ENCODE measurements at regions not wholly inside any gene's neighbourhood (a gene's known extent, or its start where the extent isn't known, plus 50 kb on each side); places are given as distances from the start of the nearest gene placed in this dataset.

DNA sequence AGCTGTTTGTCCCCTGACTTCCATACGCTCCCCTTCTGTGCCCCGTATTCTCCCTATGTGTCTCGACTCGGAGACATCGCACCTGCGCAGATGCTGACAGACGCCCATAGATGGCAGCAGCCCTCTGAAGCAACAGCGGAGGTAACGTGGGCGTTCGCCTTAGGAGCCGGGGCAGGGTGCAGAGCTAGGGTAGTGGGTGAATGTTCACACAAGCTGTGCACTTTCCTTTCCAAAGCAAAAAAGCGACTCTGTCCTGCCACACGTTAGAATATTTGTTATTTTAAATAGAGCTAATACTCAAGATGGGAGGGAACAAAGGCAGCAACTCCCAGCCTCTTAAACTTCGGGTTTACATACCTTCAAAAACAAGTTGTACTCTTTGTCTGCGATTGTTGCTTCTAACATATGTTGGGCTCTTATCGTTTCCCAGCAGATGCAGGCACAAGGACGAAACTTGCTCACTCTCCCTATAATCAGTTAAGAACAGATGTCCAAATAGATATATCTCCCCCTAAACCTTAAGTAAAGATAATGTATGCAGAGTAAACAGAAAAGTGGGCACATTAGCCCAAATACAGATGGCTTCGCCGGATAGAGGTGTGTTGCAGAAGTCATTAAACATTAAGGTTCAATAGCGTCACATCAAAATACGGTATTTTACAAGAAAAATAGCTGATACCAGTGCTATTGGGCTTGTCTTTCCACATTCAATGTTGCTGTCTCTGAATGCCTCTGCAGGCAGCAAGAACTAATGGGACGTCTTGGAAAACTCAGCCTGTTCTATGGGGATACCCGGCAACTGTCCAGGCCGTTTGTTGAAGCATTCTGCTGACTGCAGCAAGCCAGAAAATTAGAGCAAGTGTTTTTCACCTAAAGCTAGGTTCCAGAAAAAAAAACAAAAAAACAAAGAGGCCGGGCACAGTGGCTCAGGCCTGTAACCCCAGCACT lies 340.3 kb upstream of the PRKCQ start:
- no peaks in the 10 kb centered on the region for H3K9me3 ChIP-seq (ENCODE audit: control insufficient read depth in 2 of 2, low read length in 2 of 2)
- H3K36me3 ChIP-seq (ENCODE audit: control insufficient read depth in 2 of 2, insufficient read depth in 2 of 2, low read length in 2 of 2) = no peaks in the 10 kb centered on the region
- H3K27ac ChIP-seq (ENCODE audit: low read depth in 2 of 2, low read length in 2 of 2) = no peak overlapping the region
- H3K27me3 ChIP-seq (ENCODE audit: control insufficient read depth in 2 of 2, insufficient read depth in 2 of 2, low read length in 2 of 2) = no peaks in the 10 kb centered on the region
- no peak overlapping the region for H3K9ac ChIP-seq (ENCODE audit: low read depth in 1 of 2, low read length in 2 of 2)
- H3K4me1 ChIP-seq (ENCODE audit: control insufficient read depth in 2 of 2, insufficient read depth in 2 of 2, low read length in 2 of 2) = peaks cover 0 to 2% of the 10 kb centered on the region in 2 donors
- no peak overlapping the region for H3K4me3 ChIP-seq (ENCODE audit: low read length in 2 of 2)

DNA sequence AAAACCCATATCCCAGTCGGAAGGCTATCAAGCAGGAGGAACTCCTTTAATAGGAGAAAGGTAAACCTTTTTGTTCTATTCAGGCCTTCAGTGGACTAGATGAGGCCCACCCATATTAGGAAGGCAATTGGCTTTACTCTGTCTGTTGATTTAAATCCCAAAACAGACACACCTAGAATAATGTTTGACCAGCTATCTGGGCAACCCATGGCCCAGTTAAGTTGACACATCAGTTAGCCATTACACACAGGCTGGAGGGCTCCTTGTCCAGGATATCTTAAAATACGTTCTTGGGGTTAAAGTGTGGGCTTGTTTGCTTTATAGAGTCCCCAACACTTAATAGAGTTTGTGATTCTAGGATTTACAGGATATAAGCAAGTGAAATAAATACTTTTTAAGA lies 339.0 kb upstream of the PRKCQ start:
- H3K4me1 ChIP-seq (ENCODE audit: control insufficient read depth in 2 of 2, insufficient read depth in 2 of 2, low read length in 2 of 2) = peaks cover 0 to 2% of the 10 kb centered on the region in 2 donors
- no peaks in the 10 kb centered on the region for H3K9me3 ChIP-seq (ENCODE audit: control insufficient read depth in 2 of 2, low read length in 2 of 2)
- no peak overlapping the region for H3K4me3 ChIP-seq (ENCODE audit: low read length in 2 of 2)
- H3K27ac ChIP-seq (ENCODE audit: low read depth in 2 of 2, low read length in 2 of 2) = no peak overlapping the region
- no peak overlapping the region for H3K9ac ChIP-seq (ENCODE audit: low read depth in 1 of 2, low read length in 2 of 2)
- H3K36me3 ChIP-seq (ENCODE audit: control insufficient read depth in 2 of 2, insufficient read depth in 2 of 2, low read length in 2 of 2) = no peaks in the 10 kb centered on the region
- no peaks in the 10 kb centered on the region for H3K27me3 ChIP-seq (ENCODE audit: control insufficient read depth in 2 of 2, insufficient read depth in 2 of 2, low read length in 2 of 2)

DNA sequence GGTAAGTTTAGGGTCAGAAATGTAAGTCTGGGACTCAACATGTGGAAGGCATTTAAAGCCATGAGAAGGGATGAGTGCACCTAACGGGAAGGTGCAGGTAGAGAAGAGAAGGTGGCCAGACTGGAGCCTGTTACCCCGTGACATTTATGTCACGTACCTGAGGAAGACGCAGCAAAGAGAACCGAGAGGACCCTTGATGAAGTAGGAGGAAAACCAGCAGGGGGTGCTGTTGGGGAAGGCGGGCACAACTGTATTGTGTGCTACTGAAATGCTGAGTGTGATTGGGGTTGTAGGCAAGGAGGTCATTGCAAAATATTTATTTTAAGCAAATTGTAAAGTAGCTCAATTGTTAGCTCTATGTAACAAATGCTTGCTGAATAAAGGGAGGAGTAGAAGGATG lies 338.2 kb upstream of the PRKCQ start:
- Histone ChIP-seq H3K9ac (ENCODE audit: low read depth in 1 of 2, low read length in 2 of 2) (no peak overlapping the region), H3K4me1 (ENCODE audit: control insufficient read depth in 2 of 2, insufficient read depth in 2 of 2, low read length in 2 of 2) (peaks cover 0 to 2% of the 10 kb centered on the region in 2 donors), H3K27me3 (ENCODE audit: control insufficient read depth in 2 of 2, insufficient read depth in 2 of 2, low read length in 2 of 2) (no peaks in the 10 kb centered on the region)

DNA sequence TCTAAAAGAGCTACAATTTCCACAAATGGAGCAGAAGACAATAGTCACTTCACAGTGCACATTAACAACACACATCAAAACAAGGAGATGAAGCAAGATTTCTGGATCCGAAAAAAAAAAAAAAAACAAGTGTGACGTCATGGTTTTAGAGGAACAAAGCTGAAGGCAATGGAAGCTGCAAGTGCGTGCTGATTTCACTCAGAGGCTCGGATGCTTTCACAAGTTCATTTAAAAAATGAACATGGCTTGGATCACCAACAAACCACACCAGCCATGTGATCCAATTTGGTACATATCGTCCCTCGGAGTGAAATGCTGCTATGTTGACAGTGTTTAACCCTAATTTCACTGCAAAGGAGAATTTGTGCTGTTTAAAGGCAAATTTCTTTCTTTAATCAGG lies 337.0 kb upstream of the PRKCQ start:
- H3K9ac ChIP-seq (ENCODE audit: low read depth in 1 of 2, low read length in 2 of 2) = no peak overlapping the region
- H3K4me3 ChIP-seq (ENCODE audit: low read length in 2 of 2) = no peak overlapping the region

More for the DNA sequence above, 338.2 kb upstream of the PRKCQ start:
- no peaks in the 10 kb centered on the region for H3K9me3 ChIP-seq (ENCODE audit: control insufficient read depth in 2 of 2, low read length in 2 of 2)
- no peaks in the 10 kb centered on the region for H3K36me3 ChIP-seq (ENCODE audit: control insufficient read depth in 2 of 2, insufficient read depth in 2 of 2, low read length in 2 of 2)
- H3K4me3 ChIP-seq (ENCODE audit: low read length in 2 of 2) = no peak overlapping the region
- no peak overlapping the region for H3K27ac ChIP-seq (ENCODE audit: low read depth in 2 of 2, low read length in 2 of 2)

DNA sequence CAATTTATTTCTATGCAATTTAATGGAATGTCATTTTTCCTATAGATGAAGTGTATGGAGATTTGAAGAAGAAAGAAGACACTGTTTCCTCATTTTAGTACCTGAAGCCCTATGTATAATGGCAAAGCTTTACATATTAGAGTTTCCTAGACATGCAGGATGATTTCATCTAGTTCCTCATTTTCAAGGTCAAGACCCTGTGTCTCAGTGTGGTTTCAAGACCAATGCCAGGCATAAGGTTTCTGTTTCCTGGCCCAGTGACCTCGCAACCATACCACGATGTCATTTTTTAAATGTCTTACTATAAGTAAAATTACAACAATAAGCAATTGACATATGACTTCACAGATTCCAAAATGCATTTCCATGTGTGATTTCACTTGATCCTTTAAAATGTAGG lies 336.5 kb upstream of the PRKCQ start:
- Histone ChIP-seq H3K27me3 (ENCODE audit: control insufficient read depth in 2 of 2, insufficient read depth in 2 of 2, low read length in 2 of 2) (no peaks in the 10 kb centered on the region), H3K36me3 (ENCODE audit: control insufficient read depth in 2 of 2, insufficient read depth in 2 of 2, low read length in 2 of 2) (no peaks in the 10 kb centered on the region), H3K27ac (ENCODE audit: low read depth in 2 of 2, low read length in 2 of 2) (no peak overlapping the region), H3K9ac (ENCODE audit: low read depth in 1 of 2, low read length in 2 of 2) (no peak overlapping the region), H3K9me3 (ENCODE audit: control insufficient read depth in 2 of 2, low read length in 2 of 2) (no peaks in the 10 kb centered on the region), H3K4me1 (ENCODE audit: control insufficient read depth in 2 of 2, insufficient read depth in 2 of 2, low read length in 2 of 2) (peaks cover 0 to 2% of the 10 kb centered on the region in 2 donors), H3K4me3 (ENCODE audit: low read length in 2 of 2) (no peak overlapping the region)

More for the DNA sequence above, 337.0 kb upstream of the PRKCQ start:
- H3K27me3 ChIP-seq (ENCODE audit: control insufficient read depth in 2 of 2, insufficient read depth in 2 of 2, low read length in 2 of 2) = no peaks in the 10 kb centered on the region
- no peak overlapping the region for H3K27ac ChIP-seq (ENCODE audit: low read depth in 2 of 2, low read length in 2 of 2)
- H3K36me3 ChIP-seq (ENCODE audit: control insufficient read depth in 2 of 2, insufficient read depth in 2 of 2, low read length in 2 of 2) = no peaks in the 10 kb centered on the region
- no peaks in the 10 kb centered on the region for H3K9me3 ChIP-seq (ENCODE audit: control insufficient read depth in 2 of 2, low read length in 2 of 2)
- H3K4me1 ChIP-seq (ENCODE audit: control insufficient read depth in 2 of 2, insufficient read depth in 2 of 2, low read length in 2 of 2) = peaks cover 0 to 2% of the 10 kb centered on the region in 2 donors

DNA sequence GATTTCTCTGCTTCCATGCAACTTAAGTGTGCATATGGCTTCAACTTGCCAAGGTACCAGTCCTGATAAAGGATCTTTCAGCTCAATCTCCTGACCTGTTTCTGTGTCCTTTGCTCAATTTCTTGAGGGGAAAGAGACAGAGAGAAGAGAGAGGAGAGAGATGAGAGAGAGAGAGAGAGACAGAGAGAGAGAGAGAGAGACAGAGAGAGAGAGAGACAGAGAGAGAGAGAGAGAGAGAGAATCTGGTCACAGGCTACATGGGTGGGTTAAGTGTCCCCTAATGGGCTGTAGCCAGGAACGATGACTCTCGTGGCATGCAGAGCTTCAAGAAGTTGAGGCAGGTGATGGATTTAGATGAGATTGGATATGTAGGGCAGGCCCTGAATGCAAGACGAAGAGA lies 335.2 kb upstream of the PRKCQ start:
- Histone ChIP-seq H3K4me3 (ENCODE audit: low read length in 2 of 2) (no peak overlapping the region), H3K9me3 (ENCODE audit: control insufficient read depth in 2 of 2, low read length in 2 of 2) (no peaks in the 10 kb centered on the region), H3K9ac (ENCODE audit: low read depth in 1 of 2, low read length in 2 of 2) (no peak overlapping the region), H3K4me1 (ENCODE audit: control insufficient read depth in 2 of 2, insufficient read depth in 2 of 2, low read length in 2 of 2) (peaks cover 0 to 2% of the 10 kb centered on the region in 2 donors), H3K27ac (ENCODE audit: low read depth in 2 of 2, low read length in 2 of 2) (no peak overlapping the region), H3K36me3 (ENCODE audit: control insufficient read depth in 2 of 2, insufficient read depth in 2 of 2, low read length in 2 of 2) (no peaks in the 10 kb centered on the region), H3K27me3 (ENCODE audit: control insufficient read depth in 2 of 2, insufficient read depth in 2 of 2, low read length in 2 of 2) (no peaks in the 10 kb centered on the region)

DNA sequence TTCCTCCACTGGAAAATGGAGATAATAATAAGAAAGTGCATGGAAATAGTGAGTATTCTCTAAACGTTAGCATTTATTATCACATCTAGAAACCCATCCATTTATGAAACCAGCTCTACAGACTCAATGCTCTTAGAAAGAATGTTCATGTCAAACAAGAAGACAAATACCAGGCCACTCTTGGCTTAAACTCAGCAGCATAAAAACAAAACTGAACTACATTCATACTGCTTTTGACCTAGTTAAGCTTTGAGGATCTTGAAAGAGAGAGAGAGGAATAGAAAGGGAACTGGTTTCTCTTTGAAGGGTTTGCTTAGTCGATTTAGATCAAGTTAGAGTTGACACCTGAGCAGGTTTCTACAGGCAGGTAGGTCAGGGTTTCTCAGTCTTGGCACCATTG lies 332.9 kb upstream of the PRKCQ start:
- H3K9ac ChIP-seq (ENCODE audit: low read depth in 1 of 2, low read length in 2 of 2) = no peak overlapping the region
- H3K36me3 ChIP-seq (ENCODE audit: control insufficient read depth in 2 of 2, insufficient read depth in 2 of 2, low read length in 2 of 2) = no peaks in the 10 kb centered on the region
- H3K27me3 ChIP-seq (ENCODE audit: control insufficient read depth in 2 of 2, insufficient read depth in 2 of 2, low read length in 2 of 2) = no peaks in the 10 kb centered on the region
- no peak overlapping the region for H3K27ac ChIP-seq (ENCODE audit: low read depth in 2 of 2, low read length in 2 of 2)
- H3K4me1 ChIP-seq (ENCODE audit: control insufficient read depth in 2 of 2, insufficient read depth in 2 of 2, low read length in 2 of 2) = no peaks in the 10 kb centered on the region
- no peaks in the 10 kb centered on the region for H3K9me3 ChIP-seq (ENCODE audit: control insufficient read depth in 2 of 2, low read length in 2 of 2)
- H3K4me3 ChIP-seq (ENCODE audit: low read length in 2 of 2) = no peak overlapping the region

DNA sequence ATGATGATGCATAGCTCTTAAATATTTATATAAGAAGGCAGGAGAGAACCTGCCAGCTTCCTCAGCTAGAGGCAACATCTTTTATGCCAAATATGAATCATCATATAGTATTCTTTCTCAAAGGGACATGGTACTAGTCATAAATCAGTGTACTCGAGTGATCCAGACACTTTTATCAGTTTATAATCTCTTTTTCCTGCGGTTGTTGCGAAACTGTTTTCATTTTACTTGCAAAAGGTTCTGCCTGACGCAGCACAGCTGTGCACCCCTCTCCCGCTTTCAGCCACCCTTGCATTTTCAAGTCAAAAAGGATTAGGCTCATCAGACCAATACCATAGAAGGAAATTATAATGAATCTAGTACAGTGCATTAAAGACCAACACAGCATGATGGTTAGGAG lies 332.3 kb upstream of the PRKCQ start:
- Histone ChIP-seq H3K36me3 (ENCODE audit: control insufficient read depth in 2 of 2, insufficient read depth in 2 of 2, low read length in 2 of 2) (no peaks in the 10 kb centered on the region), H3K27me3 (ENCODE audit: control insufficient read depth in 2 of 2, insufficient read depth in 2 of 2, low read length in 2 of 2) (no peaks in the 10 kb centered on the region), H3K9me3 (ENCODE audit: control insufficient read depth in 2 of 2, low read length in 2 of 2) (no peaks in the 10 kb centered on the region), H3K9ac (ENCODE audit: low read depth in 1 of 2, low read length in 2 of 2) (no peak overlapping the region), H3K27ac (ENCODE audit: low read depth in 2 of 2, low read length in 2 of 2) (no peak overlapping the region), H3K4me3 (ENCODE audit: low read length in 2 of 2) (no peak overlapping the region), H3K4me1 (ENCODE audit: control insufficient read depth in 2 of 2, insufficient read depth in 2 of 2, low read length in 2 of 2) (no peaks in the 10 kb centered on the region)

DNA sequence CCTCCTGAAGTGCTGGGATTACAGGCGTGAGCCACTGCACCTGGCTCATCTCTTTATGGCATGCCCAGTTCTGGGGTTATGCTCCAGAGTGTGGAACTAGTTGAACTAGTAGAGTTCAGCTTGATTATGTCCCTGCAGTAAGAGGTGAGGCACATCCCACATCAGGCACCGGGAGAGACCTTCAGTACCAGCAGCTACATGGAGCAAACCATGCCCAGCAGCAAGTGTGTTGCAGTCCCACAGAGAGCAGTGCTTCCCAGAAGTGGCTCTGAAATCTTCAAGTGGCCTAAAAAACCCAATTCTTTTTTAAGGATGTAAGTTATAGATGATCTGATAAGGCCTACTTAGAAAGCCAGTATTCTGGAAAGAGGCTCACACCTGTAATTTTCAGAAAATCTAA lies 331.9 kb upstream of the PRKCQ start:
- Histone ChIP-seq H3K4me1 (ENCODE audit: control insufficient read depth in 2 of 2, insufficient read depth in 2 of 2, low read length in 2 of 2) (no peaks in the 10 kb centered on the region), H3K36me3 (ENCODE audit: control insufficient read depth in 2 of 2, insufficient read depth in 2 of 2, low read length in 2 of 2) (no peaks in the 10 kb centered on the region), H3K9me3 (ENCODE audit: control insufficient read depth in 2 of 2, low read length in 2 of 2) (no peaks in the 10 kb centered on the region), H3K4me3 (ENCODE audit: low read length in 2 of 2) (no peak overlapping the region), H3K9ac (ENCODE audit: low read depth in 1 of 2, low read length in 2 of 2) (no peak overlapping the region), H3K27me3 (ENCODE audit: control insufficient read depth in 2 of 2, insufficient read depth in 2 of 2, low read length in 2 of 2) (no peaks in the 10 kb centered on the region), H3K27ac (ENCODE audit: low read depth in 2 of 2, low read length in 2 of 2) (no peak overlapping the region)

DNA sequence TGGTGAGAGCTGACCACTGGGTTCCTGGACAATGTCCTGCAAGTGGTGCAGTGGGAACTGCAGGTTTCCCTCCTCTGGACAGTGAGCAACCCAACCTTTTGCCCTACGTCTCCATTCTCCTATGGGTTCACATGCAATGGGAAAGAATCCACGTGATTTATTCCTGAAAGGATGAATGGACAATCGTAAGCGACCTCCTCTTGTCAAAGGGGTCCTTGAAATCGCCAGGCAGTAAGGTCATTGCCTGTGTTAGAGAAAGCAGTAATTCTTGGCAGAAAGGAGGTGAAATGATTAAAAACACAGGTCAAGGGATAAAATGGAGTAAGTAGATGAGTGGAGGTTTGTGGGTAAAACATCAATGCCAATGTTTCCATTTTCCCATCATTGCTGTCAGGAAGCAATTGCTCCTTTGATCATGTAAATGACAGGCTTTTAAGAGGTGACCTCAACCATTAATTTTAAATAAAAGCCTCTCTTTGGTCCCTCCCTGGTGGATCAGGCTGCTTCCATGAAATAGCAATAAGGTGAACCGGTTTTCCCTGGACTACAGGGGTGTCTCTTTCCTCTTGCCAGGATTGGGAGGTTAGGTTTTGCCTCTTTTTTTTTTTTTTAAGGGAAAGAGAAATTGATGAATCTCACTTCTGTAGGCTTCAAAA lies 330.0 kb upstream of the PRKCQ start:
- peaks cover 0 to 3% of the 10 kb centered on the region in 2 donors for H3K9me3 ChIP-seq (ENCODE audit: control insufficient read depth in 2 of 2, low read length in 2 of 2)
- no peak overlapping the region for H3K9ac ChIP-seq (ENCODE audit: low read depth in 1 of 2, low read length in 2 of 2)
- no peaks in the 10 kb centered on the region for H3K4me1 ChIP-seq (ENCODE audit: control insufficient read depth in 2 of 2, insufficient read depth in 2 of 2, low read length in 2 of 2)
- H3K27me3 ChIP-seq (ENCODE audit: control insufficient read depth in 2 of 2, insufficient read depth in 2 of 2, low read length in 2 of 2) = no peaks in the 10 kb centered on the region
- no peak overlapping the region for H3K4me3 ChIP-seq (ENCODE audit: low read length in 2 of 2)
- H3K27ac ChIP-seq (ENCODE audit: low read depth in 2 of 2, low read length in 2 of 2) = no peak overlapping the region
- no peaks in the 10 kb centered on the region for H3K36me3 ChIP-seq (ENCODE audit: control insufficient read depth in 2 of 2, insufficient read depth in 2 of 2, low read length in 2 of 2)
